NT2/D1 (cell line): ENCODE measurements at regions not wholly inside any gene's neighbourhood (a gene's known extent, or its start where the extent isn't known, plus 50 kb on each side); places are given as distances from the start of the nearest gene placed in this dataset.

Source experiments
- SUZ12 ChIP-seq: IDR thresholded peaks from 2 replicates; pipeline ENCODE4 v1.6.1; 2011; ENCODE audit not compliant: insufficient read length, insufficient read depth; ENCODE audit errors: extremely low read depth
- YY1 ChIP-seq: IDR thresholded peaks from 2 replicates; pipeline ENCODE4 v1.6.1; 2011; ENCODE audit not compliant: insufficient read length, insufficient read depth
- ZNF274 ChIP-seq: IDR thresholded peaks from 2 replicates; pipeline ENCODE4 v1.6.1; 2011; ENCODE audit warnings: mild to moderate bottlenecking, low read depth, low read length

DNA sequence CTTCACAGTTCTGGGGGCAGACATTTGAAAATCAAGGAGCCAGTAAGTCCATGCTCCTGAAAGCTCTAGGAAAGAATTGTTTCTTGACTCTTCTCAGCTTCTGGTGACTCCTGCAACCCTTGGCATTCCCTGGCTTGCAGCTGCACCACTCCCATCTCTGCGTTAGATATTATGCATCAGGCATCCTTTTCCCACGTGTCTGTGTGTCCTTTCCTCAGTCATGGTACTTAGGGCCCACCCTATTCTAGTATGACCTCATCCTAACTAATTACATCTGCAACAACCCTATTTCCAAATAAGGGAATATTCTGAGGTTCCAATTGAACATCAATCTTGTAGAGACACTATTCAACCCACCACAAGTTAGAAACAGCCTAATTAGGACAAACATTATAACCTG lies 931.7 kb upstream of the CHAC2 start:
- no peak for TF ChIP-seq ZNF274
- TF ChIP-seq YY1 = no peak
- TF ChIP-seq SUZ12 = no peak
